T-helper 1 cell treated with Interleukin-12 subunit alpha and Interleukin-12 subunit beta and Interleukin-4 antibody, amounts not matched to agents 30 ng/mL and 1 ng/mL, for 36 hours (primary cell): ENCODE measurements at regions not wholly inside any gene's neighbourhood (a gene's known extent, or its start where the extent isn't known, plus 50 kb on each side); places are given as distances from the start of the nearest gene placed in this dataset.
"Not testable (repeated sequence)": the region's sequence is repeated elsewhere in the genome, so short reads cannot be mapped to it uniquely, and the experiment has no call there.

Source experiments
- intact Hi-C: fragments of 100-400 bp; cut with micrococcal nuclease; formaldehyde crosslinking; loops from one replicate; pipeline ENCODE4 v1.15.1; 2024

GRCh38 chr9:85792057-85792456, 50.3 kb upstream of the AGTPBP1 start:
- intact Hi-C loops: not testable (repeated sequence)

GRCh38 chr9:85802978-85803695, 61.4 kb upstream of the AGTPBP1 start:
- intact Hi-C loops: not testable (repeated sequence)

- intact Hi-C loops: loop anchor here (1.0 kb wide), 2 partner anchors 62 to 136 kb away; no protein-coding TSS in a partner anchor
Observed at GRCh38 chr9:85804847-85805133, 63.0 kb upstream of the AGTPBP1 start.

- intact Hi-C loops: loop anchor here (1.0 kb wide), 2 partner anchors 63 to 135 kb away; no protein-coding TSS in a partner anchor
Observed at GRCh38 chr9:85805134-85806005, 63.6 kb upstream of the AGTPBP1 start.

- intact Hi-C loops: not testable (repeated sequence)
Observed at GRCh38 chr9:85808329-85808728, 66.6 kb upstream of the AGTPBP1 start.

GRCh38 chr9:85813388-85813787, 71.6 kb upstream of the AGTPBP1 start:
- intact Hi-C loops: loop anchor here (10.0 kb wide), 1 partner anchor 291 kb away; no protein-coding TSS in a partner anchor

GRCh38 chr9:85814800-85815199, 73.0 kb upstream of the AGTPBP1 start:
- intact Hi-C loops: loop anchor here (5.0 to 10.0 kb wide), 3 partner anchors 290 to 468 kb away; partner anchors contain the start of gene ISCA1

GRCh38 chr9:85818971-85819370, 77.2 kb upstream of the AGTPBP1 start:
- intact Hi-C loops: loop anchor here (1.0 to 10.0 kb wide), 4 partner anchors 81 to 463 kb away; partner anchors contain the start of gene ISCA1

- intact Hi-C loops: not testable (repeated sequence)
Observed at GRCh38 chr9:85820598-85820997, 78.8 kb upstream of the AGTPBP1 start.

- intact Hi-C loops: not testable (repeated sequence)
Observed at GRCh38 chr9:85824949-85825348, 83.2 kb upstream of the AGTPBP1 start.

- intact Hi-C loops: not testable (repeated sequence)
Observed at GRCh38 chr9:85834591-85834990, 92.8 kb upstream of the AGTPBP1 start.

GRCh38 chr9:85843949-85844348, 97.0 kb upstream of the NAA35 start:
- intact Hi-C loops: not testable (repeated sequence)

- intact Hi-C loops: not testable (repeated sequence)
Observed at GRCh38 chr9:85847782-85848181, 93.2 kb upstream of the NAA35 start.

- intact Hi-C loops: no loop called here
Observed at GRCh38 chr9:85858056-85858750, 82.7 kb upstream of the NAA35 start.

- intact Hi-C loops: no loop called here
Observed at GRCh38 chr9:85859765-85860164, 81.2 kb upstream of the NAA35 start.

GRCh38 chr9:85861882-85862281, 79.1 kb upstream of the NAA35 start:
- intact Hi-C loops: not testable (repeated sequence)

GRCh38 chr9:85863875-85864274, 77.1 kb upstream of the NAA35 start:
- intact Hi-C loops: no loop called here

- intact Hi-C loops: no loop called here
Observed at GRCh38 chr9:85871008-85871407, 69.9 kb upstream of the NAA35 start.

GRCh38 chr9:85871683-85872082, 69.3 kb upstream of the NAA35 start:
- intact Hi-C loops: not testable (repeated sequence)

- intact Hi-C loops: no loop called here
Observed at GRCh38 chr9:85872463-85872862, 68.5 kb upstream of the NAA35 start.

- intact Hi-C loops: no loop called here
Observed at GRCh38 chr9:85876628-85877027, 64.3 kb upstream of the NAA35 start.
